GM18873 (cell line): ENCODE measurements at regions not wholly inside any gene's neighbourhood (a gene's known extent, or its start where the extent isn't known, plus 50 kb on each side); places are given as distances from the start of the nearest gene placed in this dataset.

Source experiments
- ATAC-seq: cut with Tn5 transposase; IDR thresholded peaks from one replicate; pipeline ENCODE4 v1.9.1; 2021; ENCODE audit warnings: mild to moderate bottlenecking, moderate library complexity, moderate number of reproducible peaks; ENCODE audit not compliant: unreplicated experiment, low FRiP score

GRCh38 chr5:6909901-6910300 lies 196.7 kb downstream of the TENT4A start:
- no peak for ATAC-seq

DNA sequence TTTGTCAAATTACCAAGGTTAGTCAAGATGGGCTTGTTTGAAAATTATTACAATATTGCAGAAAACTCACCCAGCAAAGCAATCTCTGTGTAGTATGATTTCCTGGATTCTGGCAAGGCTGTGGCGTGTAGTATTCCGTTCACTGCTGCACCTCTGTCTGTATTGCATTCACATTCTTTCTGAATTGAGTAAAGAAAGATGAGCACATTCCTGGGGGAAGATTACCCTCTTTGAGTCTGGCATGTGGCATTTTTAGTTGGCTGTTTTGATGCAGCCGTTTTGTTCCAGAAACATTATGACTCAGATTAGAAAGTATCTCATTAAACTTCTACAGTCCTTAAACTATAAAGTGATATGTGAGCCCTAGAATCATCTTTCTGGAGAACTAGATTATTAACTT lies 197.7 kb downstream of the TENT4A start:
- no peak for ATAC-seq

- ATAC-seq = no peak
Measured at GRCh38 chr5:6914347-6914746, 201.1 kb downstream of the TENT4A start.

DNA sequence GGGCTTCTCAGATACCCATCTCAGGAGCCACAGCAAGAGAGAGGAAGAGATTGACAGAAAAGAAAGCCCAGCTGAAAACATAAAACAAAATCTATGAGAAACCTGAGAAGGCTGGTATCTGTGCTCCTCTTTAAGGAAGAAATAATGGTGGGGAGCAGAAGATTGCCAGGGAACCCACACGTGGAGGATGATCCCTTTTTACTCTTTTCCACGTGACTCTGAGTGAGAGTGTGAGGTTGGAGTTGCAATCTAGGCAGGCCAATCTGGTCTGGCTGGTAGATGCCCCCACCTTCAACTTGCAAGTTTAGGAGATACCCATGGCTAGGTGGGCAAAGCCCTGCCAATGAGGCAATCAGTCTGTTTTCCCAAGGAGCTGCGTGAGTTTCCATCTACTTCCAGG lies 202.3 kb downstream of the TENT4A start:
- no peak for ATAC-seq

GRCh38 chr5:6918255-6918654 lies 205.0 kb downstream of the TENT4A start:
- no peak for ATAC-seq

GRCh38 chr5:6920628-6921256 lies 207.5 kb downstream of the TENT4A start:
- no peak for ATAC-seq

GRCh38 chr5:6926491-6927038 lies 213.3 kb downstream of the TENT4A start:
- no peak for ATAC-seq

- ATAC-seq = no peak
Measured at GRCh38 chr5:6936031-6936430, 222.8 kb downstream of the TENT4A start.

- no peak for ATAC-seq
Measured at GRCh38 chr5:6937677-6938076, 224.4 kb downstream of the TENT4A start.

DNA sequence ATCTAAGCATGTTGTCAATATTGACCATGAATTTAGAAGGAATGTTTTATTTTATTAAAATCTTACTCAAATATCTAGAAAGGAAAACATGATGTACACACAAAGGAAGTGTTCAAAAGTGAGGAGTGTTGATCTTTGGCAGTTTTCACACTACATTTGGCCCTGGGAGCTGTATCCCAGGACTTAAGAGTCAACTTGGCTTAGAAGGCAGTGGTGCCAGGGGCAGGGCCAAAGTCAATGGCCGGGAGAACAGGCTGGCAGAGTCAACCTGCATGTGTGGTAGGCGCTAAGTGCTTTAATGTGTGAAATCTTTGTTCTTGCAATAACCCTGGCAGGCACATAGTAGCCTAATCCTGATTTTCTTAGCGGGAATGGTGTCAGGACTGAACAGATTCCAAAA lies 228.4 kb downstream of the TENT4A start:
- ATAC-seq = no peak

- ATAC-seq = no peak
Measured at GRCh38 chr5:6943197-6944112, 230.2 kb downstream of the TENT4A start.

DNA sequence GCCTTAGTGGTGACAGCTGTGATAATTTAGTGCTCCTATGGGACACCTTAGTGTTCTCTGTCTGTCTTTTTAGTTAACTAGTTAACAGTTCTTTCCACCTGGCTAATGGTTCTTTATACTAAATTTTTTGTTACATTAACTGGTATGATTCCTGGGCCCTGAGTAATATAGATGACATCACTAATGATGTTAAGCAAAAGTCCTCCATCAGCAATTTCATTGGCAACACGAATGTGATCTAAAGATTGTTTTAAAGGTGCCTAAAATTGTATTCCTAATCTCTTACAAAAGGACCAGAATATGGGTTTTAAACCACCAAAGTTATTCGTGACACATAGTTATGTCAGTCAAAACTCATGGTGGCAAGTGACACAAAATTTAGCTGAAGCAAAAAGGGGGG lies 235.3 kb downstream of the TENT4A start:
- ATAC-seq = no peak

DNA sequence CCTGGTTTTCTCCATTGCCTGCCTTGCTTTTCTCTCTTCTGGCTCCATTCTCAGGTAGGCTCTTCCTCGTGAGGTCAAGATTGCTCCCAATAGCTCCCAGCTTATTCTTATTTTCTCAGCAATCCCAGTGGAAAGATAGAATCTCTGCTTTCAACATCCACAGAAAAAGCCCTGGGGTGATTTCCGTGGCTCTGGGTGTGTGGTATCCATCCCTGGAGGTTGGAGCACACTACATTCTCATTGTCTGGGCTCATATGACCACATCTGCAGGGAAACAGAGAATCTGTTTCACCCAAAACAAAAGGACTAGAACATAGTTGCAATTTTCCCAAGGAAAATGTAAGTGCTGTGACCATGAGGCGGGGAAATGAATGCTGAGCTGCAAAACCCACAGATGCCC lies 236.0 kb downstream of the TENT4A start:
- no peak for ATAC-seq

DNA sequence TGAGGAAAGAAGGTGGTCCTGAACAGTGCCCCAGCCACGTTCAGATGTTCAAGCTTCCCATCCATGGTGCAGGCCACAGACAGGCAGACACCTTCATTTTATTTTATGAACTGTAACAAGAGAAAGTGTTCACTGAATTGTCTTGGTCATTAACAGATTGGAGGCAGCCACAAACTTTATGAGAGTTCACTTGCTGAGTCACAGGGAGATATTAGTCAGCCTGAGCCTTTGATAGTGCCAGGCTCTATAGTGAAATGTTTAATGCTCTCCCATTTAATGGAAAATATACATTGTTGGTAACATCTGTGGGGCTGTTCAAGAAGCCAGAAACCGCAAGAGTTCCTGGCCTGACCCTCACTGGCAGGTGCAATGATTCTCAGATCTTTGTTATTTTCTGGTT lies 237.0 kb downstream of the TENT4A start:
- no peak for ATAC-seq

DNA sequence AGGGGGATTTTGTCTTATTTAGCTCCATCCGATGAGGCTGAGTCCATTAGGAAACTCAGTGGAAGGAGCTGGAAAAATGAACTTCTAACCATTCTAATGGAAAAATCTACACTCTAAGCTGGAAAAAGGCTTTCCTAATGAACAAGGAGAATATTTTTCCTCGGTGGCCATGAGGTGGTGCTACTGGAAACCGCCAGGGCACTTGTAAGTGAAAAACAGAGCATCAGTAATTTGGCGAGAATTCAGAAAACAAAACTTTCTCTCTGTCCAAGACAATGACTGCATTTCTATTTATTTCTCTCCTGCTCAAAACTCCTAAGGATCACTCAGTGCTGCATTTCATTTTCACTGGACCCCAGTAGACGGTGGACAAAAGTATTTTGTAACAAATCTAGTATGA lies 237.6 kb downstream of the TENT4A start:
- no peak for ATAC-seq

- ATAC-seq = no peak
Measured at GRCh38 chr5:6961123-6961522, 247.9 kb downstream of the TENT4A start.

DNA sequence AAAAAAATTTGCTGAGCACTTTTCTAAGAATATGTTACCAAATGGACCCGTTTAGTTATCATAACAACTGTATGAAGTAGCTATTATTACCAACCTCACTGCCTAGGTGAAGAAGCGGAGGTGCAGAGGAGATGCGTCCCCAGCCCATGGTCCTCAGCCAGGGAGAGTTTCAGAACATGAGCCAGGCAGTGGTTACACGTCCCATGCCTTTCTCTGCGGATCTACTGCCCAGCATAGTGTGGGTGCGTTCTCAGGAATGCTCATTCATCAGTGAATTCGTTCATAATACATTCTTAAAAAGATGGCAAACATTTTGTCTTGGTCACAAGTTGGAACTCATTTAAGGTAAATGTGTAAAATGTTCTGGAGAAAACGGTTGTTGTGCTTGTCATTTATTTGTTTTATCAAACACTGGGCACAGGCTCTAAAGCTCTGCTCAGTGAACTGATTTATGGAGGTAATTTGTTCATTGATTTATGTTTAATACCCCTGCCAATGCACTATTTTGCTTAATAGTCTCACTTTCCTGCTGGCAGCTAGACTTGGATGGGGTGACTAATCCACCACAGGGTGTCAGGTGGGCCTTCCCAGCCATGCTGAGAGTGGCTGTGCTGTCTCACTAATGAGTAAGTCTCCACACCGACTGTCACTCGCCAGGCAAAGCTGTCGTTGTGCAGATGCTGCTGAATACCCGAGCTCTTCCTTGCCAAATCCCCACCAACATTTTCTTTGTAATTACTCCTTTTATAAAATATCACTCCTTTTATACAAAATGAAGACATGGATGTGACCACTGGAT lies 248.8 kb downstream of the TENT4A start:
- no peak for ATAC-seq

DNA sequence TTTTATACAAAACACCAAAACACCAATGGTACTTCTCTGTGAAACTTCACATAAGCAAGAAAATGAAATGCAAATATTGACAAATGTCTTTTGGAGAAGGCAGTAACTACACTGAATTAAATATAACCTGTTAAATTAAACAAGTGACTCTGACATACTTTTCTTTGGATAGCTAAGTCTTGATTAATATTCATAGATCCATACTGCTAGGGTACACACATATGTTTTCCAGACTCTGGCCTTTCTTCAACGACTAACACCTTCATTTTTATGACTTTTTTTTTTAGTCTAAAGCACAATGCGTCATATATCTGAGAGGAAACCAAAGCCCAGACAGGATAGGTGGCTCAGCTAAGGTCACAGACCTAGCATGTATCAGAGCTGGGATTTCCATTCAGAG lies 263.7 kb downstream of the TENT4A start:
- no peak for ATAC-seq

DNA sequence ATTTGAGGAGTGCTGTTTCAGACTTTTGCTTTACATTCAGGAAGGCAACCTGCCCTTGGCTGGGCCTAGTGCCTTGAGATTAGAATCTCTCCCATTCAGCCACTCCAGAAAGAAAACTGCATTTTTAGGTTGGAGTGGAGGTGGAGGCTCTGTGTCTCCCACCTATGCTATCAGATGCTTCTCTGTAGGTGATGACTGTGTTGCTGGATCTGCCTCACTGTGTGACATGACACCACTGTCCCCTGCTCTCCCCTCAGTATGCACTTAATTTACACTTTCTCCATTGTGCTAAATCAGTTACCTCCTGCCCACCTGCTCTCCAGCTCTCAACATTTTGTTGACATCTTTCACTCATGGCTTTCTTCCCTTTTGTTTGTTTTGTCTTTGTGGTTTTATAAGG lies 265.8 kb downstream of the TENT4A start:
- no peak for ATAC-seq

DNA sequence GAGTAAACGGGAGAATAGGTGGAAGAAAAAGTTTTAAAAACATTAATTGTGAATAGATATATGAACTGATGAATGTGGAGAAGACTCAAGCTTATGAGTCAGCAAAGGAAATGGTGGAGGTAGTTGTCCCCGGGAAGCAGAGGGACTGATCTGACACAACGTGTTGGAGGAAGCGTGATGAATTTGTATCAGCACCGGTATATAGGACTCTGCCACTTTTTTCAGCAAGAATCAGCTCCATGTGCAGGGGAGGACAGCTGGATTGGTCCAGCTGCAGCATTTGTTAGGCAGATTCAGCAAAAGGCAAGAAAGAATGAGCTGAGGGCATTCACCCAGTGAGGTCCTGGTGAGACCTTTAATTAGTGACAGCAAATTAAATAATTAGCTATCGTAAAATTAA lies 276.0 kb downstream of the TENT4A start:
- ATAC-seq = no peak

DNA sequence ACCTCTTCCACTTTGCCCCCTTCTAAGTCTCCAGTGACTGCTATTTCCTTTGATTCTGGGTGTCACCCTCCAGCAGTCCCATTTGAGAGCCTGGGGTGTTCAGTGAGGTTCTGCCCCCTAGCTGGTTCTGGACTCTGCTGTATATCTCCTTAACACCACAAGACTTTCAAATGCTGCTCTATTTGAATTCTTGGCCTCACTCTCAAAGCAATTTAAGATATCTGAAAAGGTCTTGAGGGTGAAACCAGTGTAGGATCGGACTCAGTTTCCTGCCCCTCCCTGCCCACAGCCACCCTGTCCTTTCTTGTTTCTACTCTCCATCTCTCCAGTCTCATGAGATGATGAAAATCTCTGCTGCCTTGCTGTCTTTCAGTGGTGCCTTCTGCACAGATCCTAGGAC lies 280.9 kb downstream of the TENT4A start:
- no peak for ATAC-seq
